ENCODE measurements at regions not wholly inside any gene's neighbourhood (a gene's known extent, or its start where the extent isn't known, plus 50 kb on each side); places are given as distances from the start of the nearest gene placed in this dataset.
"Not testable (repeated sequence)": the region's sequence is repeated elsewhere in the genome, so short reads cannot be mapped to it uniquely, and the experiment has no call there.

- H3K27me3 Mint-ChIP-seq (ENCODE audit: low read depth): no peaks in the 10 kb centered on the region
- no peaks in the 10 kb centered on the region for H3K4me1 Mint-ChIP-seq (ENCODE audit: low read depth)
- TF ChIP-seq CTCF (IDR thresholded peaks at IDR 0.05): no peak
- H3K27ac Mint-ChIP-seq (ENCODE audit: unreplicated experiment): no peak overlapping the region
- no peak overlapping the region for H3K4me3 Mint-ChIP-seq (ENCODE audit: unreplicated experiment)
- no peak for DNase-seq (ENCODE audit: low spot score)
- H3K36me3 Mint-ChIP-seq (ENCODE audit: low read depth): peaks cover 5% of the 10 kb centered on the region
- H3K9me3 Mint-ChIP-seq (ENCODE audit: low read depth): peaks cover 29% of the 10 kb centered on the region
These were observed 789.5 kb downstream of the DHX35 start for GRCh38 chr20:39751557-39752137.

DNA sequence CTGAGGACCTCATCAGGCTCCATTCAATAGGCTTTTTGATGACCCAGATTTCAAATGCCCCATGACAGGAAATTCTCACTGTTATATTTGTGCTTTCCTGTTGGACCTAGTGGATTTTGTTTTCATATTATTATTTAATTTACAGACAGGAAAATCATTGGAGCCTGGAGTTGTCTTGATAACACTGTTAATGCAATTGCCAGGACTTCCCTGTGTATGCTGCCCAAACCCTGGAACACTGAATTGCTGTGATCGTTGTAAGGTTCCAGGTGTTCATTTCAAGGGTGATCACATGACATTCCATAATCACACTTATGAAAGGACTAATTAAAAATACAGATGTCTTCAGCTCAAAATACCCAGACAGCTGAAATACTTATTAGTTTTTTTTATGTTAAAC is 783.2 kb downstream of the DHX35 start:
- no peak overlapping the region for H3K27ac Mint-ChIP-seq (ENCODE audit: unreplicated experiment)

DNA sequence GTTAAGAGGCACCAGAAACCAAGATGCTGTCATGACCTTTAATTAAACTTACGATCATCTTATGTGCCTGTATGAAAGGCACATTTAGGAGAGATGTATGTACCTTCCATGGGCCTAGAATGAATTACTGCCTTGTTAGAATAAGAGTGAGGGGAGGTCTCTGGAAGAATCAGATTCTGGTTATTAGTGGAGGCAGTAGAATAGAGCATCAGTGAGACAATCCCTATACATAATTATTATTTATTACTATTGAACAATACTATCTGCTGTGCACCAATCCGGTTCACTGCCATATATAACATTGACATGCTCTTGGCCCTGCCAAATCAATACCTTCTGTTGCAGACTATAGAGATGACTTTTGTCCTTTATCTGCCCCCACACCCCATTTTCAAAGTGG is 776.5 kb downstream of the DHX35 start:
- peaks cover 2% of the 10 kb centered on the region for H3K27me3 Mint-ChIP-seq (ENCODE audit: low read depth)
- H3K36me3 Mint-ChIP-seq (ENCODE audit: low read depth): peaks cover 2% of the 10 kb centered on the region
- H3K27ac Mint-ChIP-seq (ENCODE audit: unreplicated experiment): no peak overlapping the region
- H3K4me1 Mint-ChIP-seq (ENCODE audit: low read depth): no peaks in the 10 kb centered on the region
- no peak for TF ChIP-seq CTCF (IDR thresholded peaks at IDR 0.05)
- H3K4me3 Mint-ChIP-seq (ENCODE audit: unreplicated experiment): no peak overlapping the region
- no peaks in the 10 kb centered on the region for H3K9me3 Mint-ChIP-seq (ENCODE audit: low read depth)
- DNase-seq (ENCODE audit: low spot score): no peak

More for the DNA sequence above, 783.2 kb downstream of the DHX35 start:
- Mint-ChIP-seq H3K27me3 (ENCODE audit: low read depth) (peaks cover 2% of the 10 kb centered on the region), H3K9me3 (ENCODE audit: low read depth) (peaks cover 29% of the 10 kb centered on the region), H3K36me3 (ENCODE audit: low read depth) (peaks cover 7% of the 10 kb centered on the region), H3K4me3 (ENCODE audit: unreplicated experiment) (no peak overlapping the region), H3K4me1 (ENCODE audit: low read depth) (no peaks in the 10 kb centered on the region)
- TF ChIP-seq CTCF (IDR thresholded peaks at IDR 0.05): no peak
- DNase-seq (ENCODE audit: low spot score): no peak

DNA sequence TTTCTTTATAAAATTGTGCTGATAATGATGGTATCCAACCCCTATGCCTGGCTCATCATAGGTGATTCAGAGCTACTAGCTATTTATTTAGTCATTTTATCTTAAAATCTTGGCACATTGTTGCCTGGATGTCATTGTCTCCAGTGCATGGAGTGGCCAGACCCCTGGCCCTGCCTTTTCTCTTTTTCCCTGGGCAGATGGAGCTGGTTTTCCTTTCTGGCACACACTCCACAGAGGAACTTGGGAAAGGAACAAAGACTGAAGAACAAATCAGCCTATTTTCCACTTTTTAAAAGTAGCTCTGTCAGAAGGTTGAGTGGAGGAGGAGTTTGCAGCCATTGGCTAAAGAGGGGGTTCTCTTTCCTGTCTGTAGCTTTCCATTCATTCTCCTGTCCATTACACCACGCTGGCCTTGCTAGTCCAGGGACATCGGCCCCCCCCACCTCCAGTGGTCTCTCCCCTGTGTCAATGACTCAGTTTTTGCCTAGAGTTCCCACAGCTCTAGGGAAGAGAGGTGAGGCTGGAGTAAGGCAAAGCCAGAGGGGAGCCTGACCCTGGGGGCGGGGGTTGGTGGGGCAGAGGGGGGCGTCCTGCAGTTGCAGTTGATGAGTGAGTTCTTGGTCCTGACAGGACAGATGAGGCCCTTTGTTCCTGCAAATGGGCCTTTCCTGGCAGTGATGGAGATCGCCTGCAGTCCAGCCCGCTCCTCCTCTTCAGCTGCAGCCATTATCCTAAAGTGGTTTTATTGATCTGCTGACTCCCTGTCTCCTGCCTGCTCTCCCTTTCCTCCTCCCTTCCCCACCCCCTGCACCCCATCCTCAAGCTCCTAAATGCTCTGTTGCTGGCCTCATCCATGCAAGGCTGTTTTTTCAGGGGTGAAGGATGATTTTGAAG is 774.5 kb downstream of the DHX35 start:
- H3K27ac Mint-ChIP-seq (ENCODE audit: unreplicated experiment): no peak overlapping the region
- no peak overlapping the region for H3K4me3 Mint-ChIP-seq (ENCODE audit: unreplicated experiment)

GRCh38 chr20:39725513-39725912 is 763.4 kb downstream of the DHX35 start:
- H3K36me3 Mint-ChIP-seq (ENCODE audit: low read depth); H3K27ac Mint-ChIP-seq (ENCODE audit: unreplicated experiment); H3K4me1 Mint-ChIP-seq (ENCODE audit: low read depth); H3K27me3 Mint-ChIP-seq (ENCODE audit: low read depth); H3K4me3 Mint-ChIP-seq (ENCODE audit: unreplicated experiment); DNase-seq (ENCODE audit: low spot score): not testable (repeated sequence)
- peaks cover 43% of the 10 kb centered on the region for H3K9me3 Mint-ChIP-seq (ENCODE audit: low read depth)

More for the DNA sequence above, 774.5 kb downstream of the DHX35 start:
- DNase-seq (ENCODE audit: low spot score): no peak
- Mint-ChIP-seq H3K27me3 (ENCODE audit: low read depth) (no peaks in the 10 kb centered on the region), H3K36me3 (ENCODE audit: low read depth) (no peaks in the 10 kb centered on the region), H3K4me1 (ENCODE audit: low read depth) (no peaks in the 10 kb centered on the region), H3K9me3 (ENCODE audit: low read depth) (peaks cover 6% of the 10 kb centered on the region)
- TF ChIP-seq CTCF (IDR thresholded peaks at IDR 0.05): no peak

All from chondrocyte (in vitro differentiated cells).